Heart left ventricle (tissue), 16 donors: ENCODE measurements at regions not wholly inside any gene's neighbourhood (a gene's known extent, or its start where the extent isn't known, plus 50 kb on each side); places are given as distances from the start of the nearest gene placed in this dataset.

ENCODE experiments used
- ATAC-seq, 4 donors: fragments of 200-7000 bp; cut with Tn5 transposase; one replicate each; pipeline ENCODE4 v1.9.1; 2020 to 2022; ENCODE audit warnings: moderate library complexity in 4 of 4, mild to moderate bottlenecking in 3 of 4, moderate number of reproducible peaks in 1 of 4
- DNase-seq, 5 donors: peaks; one replicate each; pipeline ENCODE4 v3.0.0-alpha.2; 2020
- H3K27ac ChIP-seq, 12 donors: fragments of 200-600 bp; sonication (generic) in 4 of 12; one replicate each; pipeline versions ENCODE4 v1.5.0 to v1.8.0; 2016 to 2022; ENCODE audit warnings: mild to moderate bottlenecking in 2 of 12
- H3K27me3 ChIP-seq, 9 donors: fragments of 200-600 bp; sonication (generic) in 2 of 9; one replicate each; pipeline versions ENCODE4 v1.5.1 to v1.8.0; 2016 to 2022; ENCODE audit warnings: mild to moderate bottlenecking in 3 of 9
- H3K36me3 ChIP-seq, 9 donors: fragments of 200-600 bp; sonication (generic) in 2 of 9; one replicate each; pipeline versions ENCODE4 v1.5.0 to v1.8.0; 2018 to 2022; ENCODE audit warnings: mild to moderate bottlenecking in 2 of 9
- H3K4me1 ChIP-seq, 12 donors: fragments of 200-600 bp; sonication (generic) in 4 of 12; one replicate each; pipeline versions ENCODE4 v1.5.0 to v1.8.0; 2016 to 2022; ENCODE audit warnings: mild to moderate bottlenecking in 3 of 12
- H3K4me3 ChIP-seq, 12 donors: fragments of 200-600 bp; sonication (generic) in 4 of 12; one replicate each; pipeline versions ENCODE4 v1.5.0 to v1.8.0; 2017 to 2022; ENCODE audit warnings: mild to moderate bottlenecking in 9 of 12, moderate library complexity in 4 of 12
- H3K9me3 ChIP-seq, 12 donors: fragments of 200-600 bp; sonication (generic) in 4 of 12; one replicate each; pipeline versions ENCODE4 v1.5.0 to v1.8.0; 2016 to 2022; ENCODE audit warnings: mild to moderate bottlenecking in 1 of 12
- POLR2A ChIP-seq, 2 donors: fragments of 450-650 bp; IDR thresholded peaks; one replicate each; pipeline ENCODE4 v1.6.1; 2017; ENCODE audit warnings: antibody characterized with exemption in 2 of 2, mild to moderate bottlenecking in 2 of 2, moderate library complexity in 2 of 2
- WGBS, 4 donors: extraction: QIAGEN DNeasy Blood & Tissue Kit in 2 of 4; methylation state at CpG; one replicate each; pipeline versions ENCODE4 v1.1.5 to v1.1.7; 2013 to 2018; 5-methylcytosine and 5-hydroxymethylcytosine counted together
- intact Hi-C, 10 donors: fragments of 100-400 bp; cut with DNase I; formaldehyde crosslinking; loops; one replicate each; pipeline versions ENCODE4 v1.11.1 to v1.14.2; 2022
- TF ChIP-seq, protein P1 (sequence below), 12 donors: fragments of 200-600 bp; sonication (generic) in 4 of 12; IDR thresholded peaks; one replicate each; pipeline versions ENCODE4 v1.5.0 to v1.8.0; 2018 to 2022; ENCODE audit warnings: antibody characterized with exemption in 12 of 12, mild to moderate bottlenecking in 5 of 12
- donor health status: ischemic (EF 13 %, LVEDD 7.1; RV severe dilation, severe dysfunction).
- donor health status: healthy with polysubstance abuse.
- donor health status: DM: no; HTN: yes; CAD: no.
- donor health status: DM: no; HTN: no; CAD: no.
- donor health status: ischemic (EF 25% LVEDD 6.9; RV normal size, moderate dysfunction).
- donor health status: ischemic (EF 25% LVEDD 5.7; RV mildly dilated, moderate dysfunction).
- donor health status: healthy.
- donor health status: DM: yes; HTN: yes; CAD: no.
- donor health status: ischemic (EF 35%, LVEDD 5.7; RV mildly dilated, moderate dysfunction).
- donor health status: nonischemic (EF 11% LVEDD 7.7; RV severe dilation, severe dysfunction).
- donor health status: DM: yes; HTN: yes; CAD: no.
- donor health status: PGD.
- donor health status: ischemic (EF 29% LVEDD 5.4; RV normal size, mild dysfunction).
- donor health status: nonischemic (EF 23%, LVEDD 6.1; RV moderate dilation, normal function).

DNA sequence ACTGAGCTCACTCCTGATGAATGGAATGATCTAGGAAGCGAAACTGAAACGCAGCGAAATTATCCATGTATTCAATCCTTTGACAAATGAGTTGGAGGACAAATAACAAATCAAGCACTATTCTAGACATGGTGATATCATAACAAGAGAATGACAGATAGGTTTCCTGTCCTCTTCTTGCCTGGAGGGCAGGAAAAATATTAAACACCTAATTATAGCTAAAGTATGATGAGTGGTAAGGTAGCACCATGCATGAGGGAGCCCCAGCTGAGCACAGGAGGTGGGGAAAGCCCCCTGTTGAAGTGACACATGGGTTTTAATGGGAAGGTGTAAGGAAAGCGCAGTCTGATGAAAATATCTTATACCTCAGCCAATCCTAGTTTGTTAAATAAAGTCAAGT lies 225.2 kb downstream of the NPR3 start:
- ATAC-seq (peak in 1 of 4 donors; percentile 22), DNase-seq (no peak)
- H3K27me3 ChIP-seq, result no peaks in the 10 kb centered on the region
- no peaks in the 10 kb centered on the region for H3K9me3 ChIP-seq
- 77 to 90% (median 84%) methylated on average over 4 of the region's 4 CpGs for WGBS, 4 donors
- H3K36me3 ChIP-seq, result no peaks in the 10 kb centered on the region
- intact Hi-C loops, result no loop called here
- H3K27ac ChIP-seq, result no peak overlapping the region
- H3K4me1 ChIP-seq, result peaks cover 0 to 13% (median 0%) of the 10 kb centered on the region in 12 donors
- TF ChIP-seq POLR2A (IDR thresholded peaks at IDR 0.05), result no peak
- TF ChIP-seq, protein P1, sequence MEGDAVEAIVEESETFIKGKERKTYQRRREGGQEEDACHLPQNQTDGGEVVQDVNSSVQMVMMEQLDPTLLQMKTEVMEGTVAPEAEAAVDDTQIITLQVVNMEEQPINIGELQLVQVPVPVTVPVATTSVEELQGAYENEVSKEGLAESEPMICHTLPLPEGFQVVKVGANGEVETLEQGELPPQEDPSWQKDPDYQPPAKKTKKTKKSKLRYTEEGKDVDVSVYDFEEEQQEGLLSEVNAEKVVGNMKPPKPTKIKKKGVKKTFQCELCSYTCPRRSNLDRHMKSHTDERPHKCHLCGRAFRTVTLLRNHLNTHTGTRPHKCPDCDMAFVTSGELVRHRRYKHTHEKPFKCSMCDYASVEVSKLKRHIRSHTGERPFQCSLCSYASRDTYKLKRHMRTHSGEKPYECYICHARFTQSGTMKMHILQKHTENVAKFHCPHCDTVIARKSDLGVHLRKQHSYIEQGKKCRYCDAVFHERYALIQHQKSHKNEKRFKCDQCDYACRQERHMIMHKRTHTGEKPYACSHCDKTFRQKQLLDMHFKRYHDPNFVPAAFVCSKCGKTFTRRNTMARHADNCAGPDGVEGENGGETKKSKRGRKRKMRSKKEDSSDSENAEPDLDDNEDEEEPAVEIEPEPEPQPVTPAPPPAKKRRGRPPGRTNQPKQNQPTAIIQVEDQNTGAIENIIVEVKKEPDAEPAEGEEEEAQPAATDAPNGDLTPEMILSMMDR (IDR thresholded peaks at IDR 0.05), result no peak
- no peak overlapping the region for H3K4me3 ChIP-seq

DNA sequence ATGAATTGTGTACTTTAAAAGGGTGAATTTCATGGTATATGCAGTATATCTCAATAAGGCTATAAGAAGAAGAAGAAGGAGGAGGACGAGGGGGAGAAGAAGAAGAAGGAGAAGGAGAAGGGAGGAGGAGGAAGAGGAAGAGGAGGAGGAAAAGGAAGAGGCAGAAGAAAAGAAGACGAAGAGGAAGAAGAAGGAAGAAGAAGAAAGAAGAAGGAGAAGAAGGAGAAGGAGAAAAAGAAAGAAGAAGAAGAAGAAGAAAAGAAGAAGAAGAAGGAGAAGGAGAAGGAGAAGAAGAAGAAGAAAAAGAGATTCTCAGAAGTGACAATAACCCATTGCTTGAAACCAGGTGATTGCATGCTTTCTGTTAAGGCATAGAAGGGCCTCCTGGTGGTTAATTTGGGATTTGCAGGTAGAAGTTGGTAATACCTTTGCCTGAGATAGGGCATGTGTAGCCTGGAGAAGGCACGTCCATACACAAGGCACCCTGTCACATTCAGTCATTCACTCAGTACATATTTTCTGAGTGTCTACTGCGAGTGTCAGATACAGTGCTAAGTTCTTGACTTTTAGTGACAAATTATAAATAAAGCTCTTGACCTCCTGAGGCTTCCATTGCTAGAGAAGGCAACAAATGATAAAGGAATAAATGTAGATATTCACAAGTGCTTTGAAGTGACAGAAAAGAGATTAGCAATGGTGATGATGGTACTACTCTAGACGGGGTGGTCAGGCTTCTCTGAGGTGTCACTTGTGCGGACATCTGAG lies 231.3 kb downstream of the NPR3 start:
- no peaks in the 10 kb centered on the region for H3K36me3 ChIP-seq
- H3K27me3 ChIP-seq, result no peaks in the 10 kb centered on the region
- no peak overlapping the region for H3K27ac ChIP-seq
- intact Hi-C loops, result no loop called here
- no peak for DNase-seq
- no peaks in the 10 kb centered on the region for H3K9me3 ChIP-seq
- no peak for TF ChIP-seq POLR2A (IDR thresholded peaks at IDR 0.05)
- TF ChIP-seq, protein P1 (IDR thresholded peaks at IDR 0.05), result peak in 2 of 12 donors; percentile 5 to 14
- ATAC-seq, result no peak
- H3K4me1 ChIP-seq, result no peaks in the 10 kb centered on the region
- 52 to 57% (median 54%) methylated on average over 6 of the region's 6 CpGs for WGBS, 4 donors
- no peak overlapping the region for H3K4me3 ChIP-seq

DNA sequence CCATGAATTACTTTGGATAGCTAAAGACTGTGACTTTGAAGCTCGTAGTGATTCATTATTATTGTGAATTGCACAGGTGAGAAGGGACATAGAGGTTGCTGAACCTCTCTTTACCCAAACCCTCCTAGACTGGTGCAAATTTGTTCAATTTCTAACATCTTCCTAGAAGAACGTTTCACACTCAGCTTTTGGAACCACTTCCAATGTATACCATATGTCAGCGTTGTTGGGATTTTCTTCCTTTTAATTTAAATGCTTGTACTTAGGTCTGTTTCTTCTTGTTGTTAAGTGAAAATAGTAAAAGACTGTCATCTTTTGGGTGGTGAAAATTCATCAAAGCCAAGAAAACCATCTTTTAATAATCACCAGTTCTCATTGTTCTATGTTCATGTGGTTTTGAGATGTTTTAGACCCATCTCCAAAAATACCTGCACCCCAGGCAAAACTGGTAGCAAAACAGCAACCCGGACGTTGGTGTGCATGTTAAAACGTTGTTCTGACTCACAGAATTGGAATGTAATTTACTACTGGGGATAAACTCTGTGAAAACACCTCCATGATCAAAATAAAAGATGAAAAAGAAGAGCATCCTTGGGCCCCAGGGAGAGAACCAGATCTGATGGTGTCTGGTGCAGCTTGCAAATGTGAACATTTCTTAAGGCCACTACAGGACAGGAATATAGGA lies 238.3 kb downstream of the NPR3 start:
- Histone ChIP-seq H3K27me3 (no peaks in the 10 kb centered on the region), H3K4me1 (peaks cover 0 to 5% (median 0%) of the 10 kb centered on the region in 12 donors)

DNA sequence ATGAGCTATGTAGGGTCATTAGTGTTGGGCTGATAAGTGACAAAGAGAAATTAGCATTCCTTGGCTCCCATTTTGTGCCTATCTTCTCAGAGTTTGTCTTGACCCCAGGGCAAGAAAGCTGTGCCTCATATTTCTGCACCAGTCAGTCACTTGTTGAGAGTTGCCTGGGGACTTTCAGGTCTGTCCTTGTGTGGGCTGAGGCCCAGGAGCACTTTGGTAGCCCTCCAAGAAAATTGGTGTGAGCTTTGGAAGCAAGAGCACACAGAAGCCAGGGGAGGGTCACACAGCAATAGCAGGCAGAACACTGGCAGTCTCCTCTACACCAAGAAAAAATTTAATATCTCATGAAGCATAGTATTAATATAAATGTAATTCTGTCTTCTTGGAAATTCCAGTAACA lies 239.9 kb downstream of the NPR3 start:
- Histone ChIP-seq H3K36me3 (no peaks in the 10 kb centered on the region), H3K4me3 (no peak overlapping the region), H3K27me3 (no peaks in the 10 kb centered on the region), H3K27ac (no peak overlapping the region), H3K4me1 (peaks cover 0 to 5% (median 0%) of the 10 kb centered on the region in 12 donors), H3K9me3 (no peaks in the 10 kb centered on the region)
- ATAC-seq, result peak; percentile 42 to 85 (median 60)
- TF ChIP-seq, protein P1 (IDR thresholded peaks at IDR 0.05), result no peak
- TF ChIP-seq POLR2A (IDR thresholded peaks at IDR 0.05), result no peak
- intact Hi-C loops, result no loop called here
- peak in 2 of 5 donors; percentile 31 to 45 for DNase-seq

More for the DNA sequence above, 238.3 kb downstream of the NPR3 start:
- Histone ChIP-seq H3K36me3 (no peaks in the 10 kb centered on the region), H3K4me3 (no peak overlapping the region), H3K9me3 (no peaks in the 10 kb centered on the region), H3K27ac (no peak overlapping the region)
- DNase-seq (no peak), ATAC-seq (no peak)
- intact Hi-C loops, result no loop called here
- TF ChIP-seq, protein P1 (IDR thresholded peaks at IDR 0.05), result no peak
- TF ChIP-seq POLR2A (IDR thresholded peaks at IDR 0.05), result no peak
- 68 to 73% (median 70%) methylated on average over 6 of the region's 6 CpGs for WGBS, 4 donors
